Fibroblast of lung (primary cell): ENCODE measurements at regions not wholly inside any gene's neighbourhood (a gene's known extent, or its start where the extent isn't known, plus 50 kb on each side); places are given as distances from the start of the nearest gene placed in this dataset.

ENCODE experiments used
- DNase-seq, 2 donors: peaks; one replicate each; pipeline versions ENCODE4 v3.0.0 to v3.0.0-alpha.2; 2010; ENCODE audit warnings: low read depth in 2 of 2
- H2AFZ ChIP-seq: 2 replicates; pipeline ENCODE4 v1.5.1; 2012; ENCODE audit warnings: low read length, control low read depth, inconsistent platforms
- H3K27ac ChIP-seq: 2 replicates; pipeline ENCODE4 v1.5.1; 2011; ENCODE audit warnings: low read length, control low read depth; ENCODE audit not compliant: insufficient read depth
- H3K27me3 ChIP-seq: 2 replicates; pipeline ENCODE4 v1.5.1; 2011; ENCODE audit warnings: mild to moderate bottlenecking, low read length; ENCODE audit not compliant: control insufficient read depth, insufficient read depth
- H3K36me3 ChIP-seq: 2 replicates; pipeline ENCODE4 v1.5.1; 2011; ENCODE audit warnings: low read length; ENCODE audit not compliant: control insufficient read depth, insufficient read depth
- H3K4me1 ChIP-seq: 2 replicates; pipeline ENCODE4 v1.5.1; 2011; ENCODE audit warnings: low read length; ENCODE audit not compliant: control insufficient read depth, insufficient read depth; ENCODE audit errors: extremely low read depth
- H3K4me2 ChIP-seq: 2 replicates; pipeline ENCODE4 v1.5.1; 2011; ENCODE audit warnings: low read length, control low read depth; ENCODE audit not compliant: insufficient read depth; ENCODE audit errors: extremely low read depth
- H3K4me3 ChIP-seq, 4 experiments: fragments of 200-600 bp in 1 of 4; sonication (generic) in 1 of 4; replicated peaks in 1 of 4; 2 replicates each; pipeline ENCODE4 v1.5.1; 2011 to 2016; ENCODE audit warnings: low read length in 4 of 4, low read depth in 3 of 4, mild to moderate bottlenecking in 3 of 4, control low read depth in 2 of 4, inconsistent platforms in 1 of 4, mixed read lengths in 1 of 4; ENCODE audit not compliant: insufficient read depth in 1 of 4; ENCODE audit errors: control extremely low read depth in 1 of 4
- H3K79me2 ChIP-seq: 2 replicates; pipeline ENCODE4 v1.5.1; 2012; ENCODE audit warnings: mild to moderate bottlenecking, low read length, inconsistent platforms; ENCODE audit not compliant: control insufficient read depth, insufficient read depth
- H3K9ac ChIP-seq: 2 replicates; pipeline ENCODE4 v1.5.1; 2011; ENCODE audit warnings: mild to moderate bottlenecking, low read length, control low read depth; ENCODE audit not compliant: insufficient read depth
- H3K9me3 ChIP-seq: 2 replicates; pipeline ENCODE4 v1.5.1; 2012; ENCODE audit warnings: low read depth, low read length; ENCODE audit not compliant: control insufficient read depth, insufficient read depth
- H4K20me1 ChIP-seq: 2 replicates; pipeline ENCODE4 v1.5.1; 2011; ENCODE audit warnings: low read length; ENCODE audit not compliant: control insufficient read depth, insufficient read depth; ENCODE audit errors: extremely low read depth
- CTCF ChIP-seq, 2 donors: IDR thresholded peaks in 1 of 2; conservative IDR thresholded peaks in 1 of 2; 1 replicate in 1 of 2; 2 replicates in 1 of 2; pipeline ENCODE4 v1.5.1; 2011 to 2012; ENCODE audit warnings: low read length in 2 of 2, control low read depth in 1 of 2, inconsistent platforms in 1 of 2, low read depth in 1 of 2, mild to moderate bottlenecking in 1 of 2
- EZH2 ChIP-seq: IDR thresholded peaks from 2 replicates; pipeline ENCODE4 v1.5.1; 2012; ENCODE audit warnings: low read length, control low read depth, mild to moderate bottlenecking; ENCODE audit errors: missing control alignments

- peak in 1 of 2 donors; percentile 42 for DNase-seq
These were observed 164.7 kb downstream of the GNAT3 start for GRCh38 chr7:80347173-80347572.

GRCh38 chr7:80346704-80347103 lies 165.2 kb downstream of the GNAT3 start:
- no peaks in the 10 kb centered on the region for H3K9me3 ChIP-seq
- DNase-seq = peak; percentile 28 to 89
- H2AFZ ChIP-seq = no peak overlapping the region
- H3K4me3 ChIP-seq = no peak overlapping the region
- no peaks in the 10 kb centered on the region for H3K79me2 ChIP-seq
- no peaks in the 10 kb centered on the region for H3K4me1 ChIP-seq
- no peaks in the 10 kb centered on the region for H3K27me3 ChIP-seq
- no peak overlapping the region for H3K9ac ChIP-seq
- H4K20me1 ChIP-seq = no peaks in the 10 kb centered on the region
- H3K27ac ChIP-seq = no peak overlapping the region
- no peak for TF ChIP-seq CTCF (conservative IDR thresholded peaks at IDR 0.05 in 1 of 2, IDR thresholded peaks at IDR 0.05 in 1 of 2; ENCODE audit: low read depth in 1 of 2, low read length in 2 of 2)
- no peak for TF ChIP-seq EZH2
- no peak overlapping the region for H3K4me2 ChIP-seq
- no peaks in the 10 kb centered on the region for H3K36me3 ChIP-seq

More at GRCh38 chr7:80347173-80347572, 164.7 kb downstream of the GNAT3 start:
- Histone ChIP-seq H3K36me3 (no peaks in the 10 kb centered on the region), H2AFZ (no peak overlapping the region), H3K27ac (no peak overlapping the region), H3K9me3 (no peaks in the 10 kb centered on the region), H3K4me2 (no peak overlapping the region), H4K20me1 (no peaks in the 10 kb centered on the region), H3K4me1 (no peaks in the 10 kb centered on the region), H3K27me3 (no peaks in the 10 kb centered on the region), H3K79me2 (no peaks in the 10 kb centered on the region), H3K4me3 (no peak overlapping the region), H3K9ac (no peak overlapping the region)
- TF ChIP-seq EZH2 = no peak
- TF ChIP-seq CTCF (conservative IDR thresholded peaks at IDR 0.05 in 1 of 2, IDR thresholded peaks at IDR 0.05 in 1 of 2; ENCODE audit: low read depth in 1 of 2, low read length in 2 of 2) = no peak

GRCh38 chr7:80335511-80336231 lies 176.2 kb downstream of the GNAT3 start:
- Histone ChIP-seq H3K79me2 (no peaks in the 10 kb centered on the region), H3K4me2 (peak overlapping the region; percentile 15), H3K36me3 (no peaks in the 10 kb centered on the region), H3K27ac (no peak overlapping the region), H3K4me1 (peaks cover 1% of the 10 kb centered on the region), H3K9ac (no peak overlapping the region), H3K27me3 (no peaks in the 10 kb centered on the region), H4K20me1 (no peaks in the 10 kb centered on the region), H3K9me3 (no peaks in the 10 kb centered on the region), H2AFZ (peak overlapping the region; percentile 15), H3K4me3 (no peak overlapping the region)
- DNase-seq = peak in 1 of 2 donors; percentile 73
- TF ChIP-seq EZH2 = no peak
- no peak for TF ChIP-seq CTCF (conservative IDR thresholded peaks at IDR 0.05 in 1 of 2, IDR thresholded peaks at IDR 0.05 in 1 of 2; ENCODE audit: low read depth in 1 of 2, low read length in 2 of 2)
